ENCODE measurements at regions not wholly inside any gene's neighbourhood (a gene's known extent, or its start where the extent isn't known, plus 50 kb on each side); places are given as distances from the start of the nearest gene placed in this dataset.

- no peak for TF ChIP-seq CTCF (conservative IDR thresholded peaks at IDR 0.05; ENCODE audit: low read length)
- TF ChIP-seq EZH2phosphoT487 (IDR thresholded peaks at IDR 0.05; ENCODE audit: borderline replicate concordance, low read depth, low read length), result no peak
These were observed 105.3 kb upstream of the NAA20 start for GRCh38 chr20:19911810-19912382.
